CD4-positive, alpha-beta T cell treated with Interleukin-4 for 1 hour (primary cell): ENCODE measurements at regions not wholly inside any gene's neighbourhood (a gene's known extent, or its start where the extent isn't known, plus 50 kb on each side); places are given as distances from the start of the nearest gene placed in this dataset.
"Not testable (repeated sequence)": the region's sequence is repeated elsewhere in the genome, so short reads cannot be mapped to it uniquely, and the experiment has no call there.

ENCODE experiments used
- DNase-seq, 2 donors: peaks; one replicate each; pipeline ENCODE4 v3.0.0-alpha.2; 2020 to 2022

GRCh38 chr10:90975096-90975495 lies 54.2 kb upstream of the ANKRD1 start:
- no peak for DNase-seq

- no peak for DNase-seq
Observed at GRCh38 chr10:90977162-90977854, 56.4 kb upstream of the ANKRD1 start.

GRCh38 chr10:90977855-90978486 lies 57.1 kb upstream of the ANKRD1 start:
- no peak for DNase-seq

- no peak for DNase-seq
Observed at GRCh38 chr10:90982406-90983008, 61.6 kb upstream of the ANKRD1 start.

- no peak for DNase-seq
Observed at GRCh38 chr10:90983914-90984549, 63.1 kb upstream of the ANKRD1 start.

- DNase-seq, result no peak
Observed at GRCh38 chr10:90984898-90985297, 64.0 kb upstream of the ANKRD1 start.

- DNase-seq, result no peak
Observed at GRCh38 chr10:90985321-90985933, 64.5 kb upstream of the ANKRD1 start.

- no peak for DNase-seq
Observed at GRCh38 chr10:90986136-90986760, 65.4 kb upstream of the ANKRD1 start.

GRCh38 chr10:90986870-90987269 lies 66.0 kb upstream of the ANKRD1 start:
- DNase-seq, result no peak

GRCh38 chr10:90987383-90987782 lies 66.5 kb upstream of the ANKRD1 start:
- DNase-seq, result no peak

- DNase-seq, result no peak
Observed at GRCh38 chr10:90988024-90988423, 67.1 kb upstream of the ANKRD1 start.

GRCh38 chr10:90988802-90989201 lies 67.9 kb upstream of the ANKRD1 start:
- DNase-seq, result no peak

- no peak for DNase-seq
Observed at GRCh38 chr10:90989378-90989777, 68.5 kb upstream of the ANKRD1 start.

GRCh38 chr10:90992462-90992861 lies 71.6 kb upstream of the ANKRD1 start:
- DNase-seq, result no peak

- no peak for DNase-seq
Observed at GRCh38 chr10:90993340-90993739, 72.5 kb upstream of the ANKRD1 start.

- DNase-seq, result no peak
Observed at GRCh38 chr10:90997670-90998069, 76.8 kb upstream of the ANKRD1 start.

GRCh38 chr10:90998733-90999511 lies 78.0 kb upstream of the ANKRD1 start:
- DNase-seq, result no peak

- no peak for DNase-seq
Observed at GRCh38 chr10:90999512-91000172, 78.8 kb upstream of the ANKRD1 start.

- DNase-seq, result no peak
Observed at GRCh38 chr10:91000470-91000869, 79.6 kb upstream of the ANKRD1 start.

GRCh38 chr10:91000985-91001384 lies 80.1 kb upstream of the ANKRD1 start:
- no peak for DNase-seq

GRCh38 chr10:91002656-91003055 lies 81.8 kb upstream of the ANKRD1 start:
- DNase-seq, result no peak

GRCh38 chr10:91003379-91003778 lies 82.5 kb upstream of the ANKRD1 start:
- DNase-seq, result not testable (repeated sequence)
